Esophagus muscularis mucosa (tissue), 4 donors: ENCODE measurements at regions not wholly inside any gene's neighbourhood (a gene's known extent, or its start where the extent isn't known, plus 50 kb on each side); places are given as distances from the start of the nearest gene placed in this dataset.

Experiments used
- EP300 ChIP-seq: sonication (generic); formaldehyde crosslinking; IDR thresholded peaks from one replicate; pipeline ENCODE4 v1.6.1; 2017; ENCODE audit warnings: antibody characterized with exemption
- POLR2A ChIP-seq: fragments of 450-650 bp; IDR thresholded peaks from one replicate; pipeline ENCODE4 v1.6.1; 2017; ENCODE audit warnings: antibody characterized with exemption, moderate library complexity, mild to moderate bottlenecking, low read depth
- POLR2AphosphoS5 ChIP-seq, 2 donors: sonication (generic); formaldehyde crosslinking; IDR thresholded peaks; one replicate each; pipeline ENCODE4 v1.6.1; 2017; ENCODE audit warnings: antibody characterized with exemption in 2 of 2
- TF ChIP-seq, protein P1 (sequence below), 3 experiments: fragments of 200-600 bp in 2 of 3; fragments of 450-650 bp in 1 of 3; sonication (generic) in 2 of 3; IDR thresholded peaks; one replicate each; pipeline ENCODE4 v1.5.1; 2017 to 2019; ENCODE audit warnings: antibody characterized with exemption in 3 of 3, mild to moderate bottlenecking in 2 of 3, moderate library complexity in 1 of 3

DNA sequence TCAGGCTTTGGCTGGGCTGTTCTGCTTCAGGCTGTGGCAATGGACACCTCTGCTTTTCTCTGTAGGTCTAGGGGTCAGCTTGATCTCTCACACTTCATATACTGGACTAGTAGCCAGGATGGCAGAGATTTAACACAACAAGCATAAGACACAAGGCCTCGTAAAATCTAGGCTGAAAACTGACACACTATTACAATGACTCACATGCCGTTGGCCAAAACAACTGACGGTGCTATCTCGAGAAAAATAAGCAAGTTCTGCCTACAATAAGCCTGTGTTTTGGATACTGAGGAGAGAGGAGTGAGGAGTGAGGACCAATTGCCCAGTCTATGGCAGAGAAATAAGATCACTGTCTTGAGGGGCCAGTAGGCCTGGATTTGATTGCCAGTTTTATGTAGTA, 840.7 kb upstream of the ADAMTS5 start:
- TF ChIP-seq POLR2A (no peak), EP300 (no peak), POLR2AphosphoS5 (IDR thresholded peaks at IDR 0.05) (no peak)
- TF ChIP-seq, protein P1, sequence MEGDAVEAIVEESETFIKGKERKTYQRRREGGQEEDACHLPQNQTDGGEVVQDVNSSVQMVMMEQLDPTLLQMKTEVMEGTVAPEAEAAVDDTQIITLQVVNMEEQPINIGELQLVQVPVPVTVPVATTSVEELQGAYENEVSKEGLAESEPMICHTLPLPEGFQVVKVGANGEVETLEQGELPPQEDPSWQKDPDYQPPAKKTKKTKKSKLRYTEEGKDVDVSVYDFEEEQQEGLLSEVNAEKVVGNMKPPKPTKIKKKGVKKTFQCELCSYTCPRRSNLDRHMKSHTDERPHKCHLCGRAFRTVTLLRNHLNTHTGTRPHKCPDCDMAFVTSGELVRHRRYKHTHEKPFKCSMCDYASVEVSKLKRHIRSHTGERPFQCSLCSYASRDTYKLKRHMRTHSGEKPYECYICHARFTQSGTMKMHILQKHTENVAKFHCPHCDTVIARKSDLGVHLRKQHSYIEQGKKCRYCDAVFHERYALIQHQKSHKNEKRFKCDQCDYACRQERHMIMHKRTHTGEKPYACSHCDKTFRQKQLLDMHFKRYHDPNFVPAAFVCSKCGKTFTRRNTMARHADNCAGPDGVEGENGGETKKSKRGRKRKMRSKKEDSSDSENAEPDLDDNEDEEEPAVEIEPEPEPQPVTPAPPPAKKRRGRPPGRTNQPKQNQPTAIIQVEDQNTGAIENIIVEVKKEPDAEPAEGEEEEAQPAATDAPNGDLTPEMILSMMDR (IDR thresholded peaks at IDR 0.05) = no peak
